Mucosa of descending colon (tissue), 3 donors: ENCODE measurements at regions not wholly inside any gene's neighbourhood (a gene's known extent, or its start where the extent isn't known, plus 50 kb on each side); places are given as distances from the start of the nearest gene placed in this dataset.

Experiments
- ATAC-seq: fragments of 200-7000 bp; cut with Tn5 transposase; one replicate; pipeline ENCODE4 v1.9.1; 2020; ENCODE audit warnings: mild to moderate bottlenecking, moderate library complexity
- DNase-seq, 3 donors: peaks; one replicate each; pipeline ENCODE4 v3.0.0-alpha.2; 2020
- H3K36me3 ChIP-seq: fragments of 200-600 bp; one replicate; pipeline ENCODE4 v1.8.0; 2021; ENCODE audit warnings: low read depth, mild to moderate bottlenecking
- H3K4me1 ChIP-seq: fragments of 200-600 bp; one replicate; pipeline ENCODE4 v1.8.0; 2021; ENCODE audit warnings: low read depth, mild to moderate bottlenecking
- H3K4me3 ChIP-seq: fragments of 200-600 bp; one replicate; pipeline ENCODE4 v1.8.0; 2021; ENCODE audit warnings: mild to moderate bottlenecking
- H3K9me3 ChIP-seq: fragments of 200-600 bp; one replicate; pipeline ENCODE4 v1.8.0; 2021; ENCODE audit warnings: mild to moderate bottlenecking
- intact Hi-C, 2 donors: fragments of 100-400 bp; cut with DNase I in 1 of 2; cut with micrococcal nuclease in 1 of 2; formaldehyde crosslinking; loops; one replicate each; pipeline versions ENCODE4 v1.11.0 to v1.11.1; 2022; cut with DNase I, micrococcal nuclease
- TF ChIP-seq, protein P1 (sequence below): fragments of 200-600 bp; IDR thresholded peaks from one replicate; pipeline ENCODE4 v1.8.0; 2022; ENCODE audit warnings: antibody characterized with exemption, mild to moderate bottlenecking
- donor health status: DM: no; HTN: no; CAD: no; lungs with moderate emphysema.
- donor health status: DM: no; HTN: no; CAD: no.
- donor health status: DM: no; HTN: yes; CAD: no.

DNA sequence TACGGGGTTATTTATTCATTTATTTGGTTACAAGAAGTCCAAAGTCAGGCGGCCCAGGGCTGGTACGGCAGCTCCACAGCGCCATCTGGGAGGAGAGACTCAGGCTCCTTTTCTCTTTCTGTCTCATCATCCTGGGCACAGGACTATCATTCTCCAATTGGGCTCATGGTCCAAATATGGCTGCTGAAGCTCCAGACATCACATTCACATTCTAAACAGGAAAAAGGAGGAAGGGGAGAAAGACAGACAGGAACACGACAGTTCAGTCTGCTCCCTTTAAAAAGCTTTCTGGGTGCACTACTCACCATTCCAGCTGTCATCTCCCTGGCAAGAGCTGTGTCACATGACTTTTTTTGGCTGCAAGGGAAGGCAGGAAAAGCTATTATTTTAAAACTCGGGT, 74.4 kb upstream of the PDZD8 start:
- H3K36me3 ChIP-seq = no peaks in the 10 kb centered on the region
- intact Hi-C loops = no loop called here
- no peak for ATAC-seq

DNA sequence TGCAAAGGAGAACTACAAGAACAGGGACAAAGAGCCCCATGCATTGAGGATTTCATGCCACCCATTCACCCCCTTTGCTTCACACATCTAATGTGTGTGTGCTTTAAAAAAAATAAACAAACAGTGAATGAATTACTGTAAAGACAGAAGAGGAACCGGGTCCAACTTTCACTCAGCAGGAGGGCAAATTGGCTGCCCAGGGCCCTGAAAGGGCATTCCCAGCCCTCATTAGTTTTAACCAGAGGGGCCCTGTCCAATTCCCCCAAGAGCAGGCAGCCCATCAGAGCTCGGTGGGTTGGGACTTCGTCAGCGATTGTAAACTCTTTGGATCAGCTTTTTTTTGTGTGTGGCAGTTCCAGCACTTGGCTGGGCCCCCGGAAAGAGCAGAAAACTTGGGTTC, 73.6 kb upstream of the PDZD8 start:
- ATAC-seq = no peak
- Histone ChIP-seq H3K4me1 (no peaks in the 10 kb centered on the region), H3K4me3 (no peak overlapping the region), H3K9me3 (no peaks in the 10 kb centered on the region), H3K36me3 (no peaks in the 10 kb centered on the region)
- intact Hi-C loops = no loop called here
- DNase-seq = no peak
- TF ChIP-seq, protein P1, sequence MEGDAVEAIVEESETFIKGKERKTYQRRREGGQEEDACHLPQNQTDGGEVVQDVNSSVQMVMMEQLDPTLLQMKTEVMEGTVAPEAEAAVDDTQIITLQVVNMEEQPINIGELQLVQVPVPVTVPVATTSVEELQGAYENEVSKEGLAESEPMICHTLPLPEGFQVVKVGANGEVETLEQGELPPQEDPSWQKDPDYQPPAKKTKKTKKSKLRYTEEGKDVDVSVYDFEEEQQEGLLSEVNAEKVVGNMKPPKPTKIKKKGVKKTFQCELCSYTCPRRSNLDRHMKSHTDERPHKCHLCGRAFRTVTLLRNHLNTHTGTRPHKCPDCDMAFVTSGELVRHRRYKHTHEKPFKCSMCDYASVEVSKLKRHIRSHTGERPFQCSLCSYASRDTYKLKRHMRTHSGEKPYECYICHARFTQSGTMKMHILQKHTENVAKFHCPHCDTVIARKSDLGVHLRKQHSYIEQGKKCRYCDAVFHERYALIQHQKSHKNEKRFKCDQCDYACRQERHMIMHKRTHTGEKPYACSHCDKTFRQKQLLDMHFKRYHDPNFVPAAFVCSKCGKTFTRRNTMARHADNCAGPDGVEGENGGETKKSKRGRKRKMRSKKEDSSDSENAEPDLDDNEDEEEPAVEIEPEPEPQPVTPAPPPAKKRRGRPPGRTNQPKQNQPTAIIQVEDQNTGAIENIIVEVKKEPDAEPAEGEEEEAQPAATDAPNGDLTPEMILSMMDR = no peak

More for the DNA sequence above, 74.4 kb upstream of the PDZD8 start:
- Histone ChIP-seq H3K9me3 (no peaks in the 10 kb centered on the region), H3K4me3 (no peak overlapping the region), H3K4me1 (no peaks in the 10 kb centered on the region)
- peak in 1 of 3 donors; percentile 35 for DNase-seq
- TF ChIP-seq, protein P1 = no peak

DNA sequence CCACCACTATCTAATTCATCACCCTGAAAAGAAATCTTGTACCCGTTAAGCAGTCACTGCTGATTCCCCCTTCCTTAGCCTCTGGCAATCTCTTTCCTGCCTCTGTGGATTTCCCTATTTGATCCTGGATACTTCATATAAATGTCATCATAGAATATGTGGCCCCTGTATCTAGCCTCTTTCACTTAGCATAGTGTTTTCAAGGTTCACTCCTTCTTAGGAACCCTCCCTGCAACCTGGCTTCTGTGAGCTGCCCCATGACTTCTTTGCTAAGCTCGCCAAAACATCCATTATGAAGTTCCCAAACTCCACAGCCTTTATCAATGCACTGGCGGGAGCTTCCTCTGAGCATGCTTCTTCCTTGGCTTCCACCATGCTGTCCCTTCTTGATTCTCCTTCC, 70.8 kb upstream of the PDZD8 start:
- ATAC-seq (no peak), DNase-seq (no peak)
- TF ChIP-seq, protein P1 = no peak
- Histone ChIP-seq H3K4me1 (peaks cover 6% of the 10 kb centered on the region), H3K4me3 (no peak overlapping the region), H3K36me3 (no peaks in the 10 kb centered on the region), H3K9me3 (no peaks in the 10 kb centered on the region)
- intact Hi-C loops = no loop called here

DNA sequence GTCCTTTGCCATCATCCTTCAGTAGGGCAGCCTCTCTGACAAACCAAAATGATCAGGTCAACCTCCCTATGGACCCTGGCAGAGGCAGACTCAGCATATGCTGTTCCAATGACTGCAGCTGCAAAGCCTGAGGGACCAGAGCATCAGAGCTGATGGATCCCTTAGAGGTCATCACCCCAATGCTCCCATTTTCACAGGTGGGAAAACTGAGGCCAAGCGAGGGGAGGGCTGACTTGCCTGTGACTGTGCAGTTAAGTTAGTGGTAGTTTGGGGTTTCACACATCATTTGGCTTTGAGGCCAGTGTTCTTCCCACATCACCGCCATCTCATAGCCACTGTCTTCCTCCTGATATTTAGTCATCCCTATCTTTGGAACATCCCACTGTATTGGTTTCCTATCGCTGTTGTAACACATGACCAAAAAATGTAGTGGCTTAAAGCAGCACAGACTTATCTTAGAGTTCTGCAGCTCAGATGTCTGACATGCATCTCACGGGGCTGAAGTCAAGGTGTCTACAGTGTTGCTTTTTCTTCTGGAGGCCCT, 69.3 kb upstream of the PDZD8 start:
- TF ChIP-seq, protein P1 = no peak
- Histone ChIP-seq H3K4me1 (peaks cover 6% of the 10 kb centered on the region), H3K4me3 (no peak overlapping the region), H3K9me3 (no peaks in the 10 kb centered on the region), H3K36me3 (no peaks in the 10 kb centered on the region)
- no peak for ATAC-seq
- intact Hi-C loops = no loop called here
- no peak for DNase-seq

DNA sequence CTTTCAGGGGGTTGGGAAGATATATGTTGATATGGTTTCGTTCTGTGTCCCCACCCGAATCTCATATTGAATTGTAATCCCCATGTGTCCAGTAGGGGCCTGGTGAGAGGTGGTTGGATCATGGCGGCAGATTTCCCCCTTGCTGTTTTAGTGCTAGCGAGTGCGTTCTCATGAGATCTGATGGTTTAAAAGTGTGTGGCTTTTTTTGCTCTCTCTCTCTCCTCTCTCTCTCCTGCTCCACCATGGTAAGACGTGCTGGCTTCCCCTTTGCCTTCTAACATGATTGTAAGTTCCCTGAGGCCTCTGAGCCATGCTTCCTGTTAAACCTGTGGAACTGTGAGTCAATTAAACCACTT, 68.4 kb upstream of the PDZD8 start:
- ATAC-seq (no peak), DNase-seq (no peak)
- H3K4me3 ChIP-seq = no peak overlapping the region
- no peaks in the 10 kb centered on the region for H3K9me3 ChIP-seq
- TF ChIP-seq, protein P1 = no peak
- intact Hi-C loops = no loop called here
- H3K4me1 ChIP-seq = peaks cover 6% of the 10 kb centered on the region
- H3K36me3 ChIP-seq = no peaks in the 10 kb centered on the region
